SK-N-SH (cell line): ENCODE measurements at regions not wholly inside any gene's neighbourhood (a gene's known extent, or its start where the extent isn't known, plus 50 kb on each side); places are given as distances from the start of the nearest gene placed in this dataset.

ENCODE experiments used
- CTCF ChIA-PET: fragments of 300-600, 350-600 bp; formaldehyde crosslinking; extraction: SDS; loops from one replicate; lab custom pipeline; 2021; lab: Yijun Ruan, JAX
- POLR2A ChIA-PET: fragments of 350-600 bp; sonication (Branson Sonifier 250); formaldehyde crosslinking; extraction: SDS; loops from one replicate; lab custom pipeline; 2020; ENCODE audit warnings: antibody characterized with exemption, inconsistent platforms; lab: Yijun Ruan, JAX
- DNase-seq: peaks from one replicate; pipeline ENCODE4 v3.0.0; 2012
- H2AFZ ChIP-seq: fragments of 200-600 bp; sonication (generic); 2 replicates; pipeline ENCODE4 v1.8.1; 2016; ENCODE audit warnings: antibody characterized with exemption, mild to moderate bottlenecking, low read depth
- H3F3A ChIP-seq: fragments of 200-600 bp; sonication (generic); replicated peaks from 2 replicates; pipeline ENCODE3; 2016; ENCODE audit warnings: antibody characterized with exemption, mild to moderate bottlenecking; ENCODE audit not compliant: insufficient read depth
- H3K27ac ChIP-seq, 2 experiments: fragments of 200-500 bp in 1 of 2; fragments of 200-600 bp in 1 of 2; sonication (Bioruptor generic) in 1 of 2; sonication (generic), shearing (Covaris generic) in 1 of 2; 2 replicates each; pipeline versions ENCODE4 v1.5.1 to v1.6.1; 2014 to 2016; ENCODE audit warnings: low read depth in 2 of 2, inconsistent platforms in 1 of 2, low read length in 1 of 2, mild to moderate bottlenecking in 1 of 2, mixed read lengths in 1 of 2
- H3K27me3 ChIP-seq: fragments of 200-600 bp; sonication (generic), shearing (Covaris generic); 2 replicates; pipeline ENCODE4 v1.6.1; 2016; ENCODE audit warnings: mixed run types; ENCODE audit not compliant: insufficient read depth
- H3K36me3 ChIP-seq, 2 experiments: fragments of 200-500 bp in 1 of 2; fragments of 200-600 bp in 1 of 2; sonication (Bioruptor generic) in 1 of 2; sonication (generic) in 1 of 2; replicated peaks in 1 of 2; 2 replicates each; pipeline versions ENCODE3 to v1.5.1; 2014 to 2016; ENCODE audit warnings: low read length in 1 of 2, mild to moderate bottlenecking in 1 of 2; ENCODE audit not compliant: insufficient read depth in 2 of 2, control insufficient read depth in 1 of 2
- H3K4me1 ChIP-seq, 2 experiments: fragments of 200-500 bp in 1 of 2; fragments of 200-600 bp in 1 of 2; sonication (Bioruptor generic) in 1 of 2; sonication (generic), shearing (Covaris generic) in 1 of 2; 2 replicates each; pipeline versions ENCODE4 v1.5.1 to v1.6.1; 2014 to 2016; ENCODE audit warnings: low read depth in 1 of 2, low read length in 1 of 2, mixed run types in 1 of 2; ENCODE audit not compliant: insufficient read depth in 2 of 2, control insufficient read depth in 1 of 2
- H3K4me2 ChIP-seq: fragments of 200-600 bp; sonication (generic), shearing (Covaris generic); 2 replicates; pipeline ENCODE4 v1.6.1; 2017; ENCODE audit warnings: mixed run types
- H3K4me3 ChIP-seq, 2 experiments: fragments of 200-500 bp in 1 of 2; fragments of 200-600 bp in 1 of 2; sonication (Bioruptor generic) in 1 of 2; sonication (generic), shearing (Covaris generic) in 1 of 2; 2 replicates each; pipeline versions ENCODE4 v1.5.1 to v1.8.1; 2014 to 2016; ENCODE audit warnings: low read depth in 2 of 2, inconsistent platforms in 1 of 2, low read length in 1 of 2, mild to moderate bottlenecking in 1 of 2, mixed read lengths in 1 of 2, moderate library complexity in 1 of 2
- H3K79me2 ChIP-seq: fragments of 200-600 bp; sonication (generic); 2 replicates; pipeline ENCODE4 v1.8.1; 2017; ENCODE audit warnings: mild to moderate bottlenecking; ENCODE audit not compliant: insufficient read depth
- H3K9ac ChIP-seq: fragments of 200-600 bp; sonication (generic); 2 replicates; pipeline ENCODE4 v1.6.1; 2017; ENCODE audit warnings: mixed run types
- H3K9me2 ChIP-seq: fragments of 200-600 bp; sonication (generic); 2 replicates; pipeline ENCODE4 v1.6.1; 2017; ENCODE audit warnings: mixed run types
- H3K9me3 ChIP-seq: fragments of 200-600 bp; sonication (generic); 2 replicates; pipeline ENCODE4 v1.6.1; 2017; ENCODE audit warnings: mixed run types, mild to moderate bottlenecking, moderate library complexity
- H4K20me1 ChIP-seq: fragments of 200-600 bp; sonication (generic); 2 replicates; pipeline ENCODE4 v1.6.1; 2017; ENCODE audit warnings: mild to moderate bottlenecking, mixed run types; ENCODE audit not compliant: insufficient read depth
- CHD2 ChIP-seq: fragments of 150-350 bp; IDR thresholded peaks from 2 replicates; pipeline ENCODE4 v1.6.1; 2018; ENCODE audit warnings: low read length; ENCODE audit not compliant: partially characterized antibody
- CTCF ChIP-seq: fragments of 200-600 bp; sonication (generic); IDR thresholded peaks from 2 replicates; pipeline ENCODE4 v1.6.1; 2017; ENCODE audit warnings: antibody characterized with exemption, mild to moderate bottlenecking, moderate library complexity
- FOSL2 ChIP-seq: IDR thresholded peaks from 2 replicates; pipeline ENCODE4 v1.4.0; 2012; ENCODE audit warnings: low read depth, mild to moderate bottlenecking, moderate library complexity, borderline replicate concordance
- FOXJ3 ChIP-seq: sonication (generic); formaldehyde crosslinking; IDR thresholded peaks from 2 replicates; pipeline ENCODE4 v1.5.1; 2020; ENCODE audit warnings: mild to moderate bottlenecking, missing genetic modification reagents
- GABPA ChIP-seq: IDR thresholded peaks from 2 replicates; pipeline ENCODE4 v1.4.0; 2012; ENCODE audit warnings: low read depth, mild to moderate bottlenecking
- GATA2 ChIP-seq: sonication (generic); formaldehyde crosslinking; IDR thresholded peaks from 2 replicates; pipeline ENCODE4 v1.5.0; 2020; ENCODE audit warnings: mild to moderate bottlenecking, missing genetic modification reagents
- MAX ChIP-seq: IDR thresholded peaks from 2 replicates; pipeline ENCODE4 v1.4.0; 2012; ENCODE audit warnings: low read depth
- MEF2A ChIP-seq: IDR thresholded peaks from 2 replicates; pipeline ENCODE4 v1.4.0; 2012; ENCODE audit warnings: low read depth, borderline replicate concordance
- MXI1 ChIP-seq: IDR thresholded peaks from 2 replicates; pipeline ENCODE4 v1.6.1; 2012; ENCODE audit warnings: mild to moderate bottlenecking, low read depth, low read length, improper control_type of control experiment
- NFIC ChIP-seq: IDR thresholded peaks from 2 replicates; pipeline ENCODE4 v1.4.0; 2012; ENCODE audit warnings: borderline replicate concordance
- NRF1 ChIP-seq: IDR thresholded peaks from 2 replicates; pipeline ENCODE4 v1.6.1; 2012; ENCODE audit warnings: low read depth, mild to moderate bottlenecking, low read length
- POLR2AphosphoS5 ChIP-seq: IDR thresholded peaks from 2 replicates; pipeline ENCODE4 v1.6.1; 2012; ENCODE audit warnings: low read depth, low read length
- RCOR1 ChIP-seq: fragments of 150-350 bp; IDR thresholded peaks from 2 replicates; pipeline ENCODE4 v1.6.1; 2017; ENCODE audit warnings: antibody characterized with exemption, low read length
- RXRA ChIP-seq: IDR thresholded peaks from 2 replicates; pipeline ENCODE4 v1.4.0; 2012; ENCODE audit warnings: low read depth, mild to moderate bottlenecking, borderline replicate concordance
- TCF12 ChIP-seq: IDR thresholded peaks from 2 replicates; pipeline ENCODE4 v1.4.0; 2012
- YY1 ChIP-seq: IDR thresholded peaks from 2 replicates; pipeline ENCODE4 v1.4.0; 2012; ENCODE audit warnings: low read depth, mild to moderate bottlenecking
- ZBTB33 ChIP-seq: IDR thresholded peaks from 2 replicates; pipeline ENCODE4 v1.4.0; 2012; ENCODE audit warnings: low read depth, borderline replicate concordance
- WGBS: methylation state at CpG from one replicate; pipeline ENCODE4 v1.1.6; 2017; ENCODE audit warnings: low lambda C conversion rate; 5-methylcytosine and 5-hydroxymethylcytosine counted together
- TF ChIP-seq, protein P1 (sequence below): IDR thresholded peaks from 2 replicates; pipeline ENCODE4 v1.6.1; 2012; ENCODE audit warnings: mild to moderate bottlenecking, low read depth, low read length, moderate library complexity

GRCh38 chr6:165913676-165914570 lies 250.9 kb upstream of the PDE10A start:
- Histone ChIP-seq H3K79me2 (no peaks in the 10 kb centered on the region), H3K4me1 (no peaks in the 10 kb centered on the region), H3K36me3 (no peaks in the 10 kb centered on the region), H2AFZ (no peak overlapping the region), H4K20me1 (no peaks in the 10 kb centered on the region), H3K4me2 (no peak overlapping the region), H3K27ac (no peak overlapping the region), H3K4me3 (no peak overlapping the region), H3K27me3 (no peaks in the 10 kb centered on the region), H3K9ac (no peak overlapping the region), H3K9me2 (no peaks in the 10 kb centered on the region), H3K9me3 (no peaks in the 10 kb centered on the region), H3F3A (no peaks in the 10 kb centered on the region)
- ChIA-PET POLR2A (no interaction called here), CTCF (interaction anchor here (0.7 to 0.8 kb wide), 2 partner anchors 29 to 115 kb away, joined by 3 read pairs; no protein-coding TSS in a partner anchor)
- 44% methylated on average over 8 of the region's 8 CpGs for WGBS
- no peak for TF ChIP-seq RCOR1
- no peak for TF ChIP-seq FOXJ3
- TF ChIP-seq YY1, result no peak
- no peak for TF ChIP-seq RXRA
- TF ChIP-seq FOSL2, result no peak
- no peak for TF ChIP-seq ZBTB33
- no peak for TF ChIP-seq MEF2A
- no peak for TF ChIP-seq MXI1
- no peak for DNase-seq

- Histone ChIP-seq H3F3A (no peaks in the 10 kb centered on the region), H2AFZ (no peak overlapping the region), H3K9me2 (no peaks in the 10 kb centered on the region), H3K4me1 (no peaks in the 10 kb centered on the region), H3K9ac (no peak overlapping the region), H3K27ac (no peak overlapping the region), H3K4me3 (no peak overlapping the region), H4K20me1 (no peaks in the 10 kb centered on the region), H3K4me2 (no peak overlapping the region), H3K36me3 (no peaks in the 10 kb centered on the region), H3K79me2 (no peaks in the 10 kb centered on the region), H3K9me3 (no peaks in the 10 kb centered on the region), H3K27me3 (no peaks in the 10 kb centered on the region)
- 56% methylated on average over 11 of the region's 11 CpGs for WGBS
- DNase-seq, result no peak
- POLR2A ChIA-PET, result no interaction called here
- CTCF ChIA-PET, result no interaction called here
- TF ChIP-seq GATA2 (CRISPR knock-in tag) (no peak), TCF12 (no peak), NRF1 (no peak), CTCF (no peak), FOSL2 (no peak), POLR2AphosphoS5 (no peak), MEF2A (no peak), MXI1 (no peak), CHD2 (no peak), MAX (no peak), NFIC (no peak), GABPA (no peak)
- TF ChIP-seq, protein P1, sequence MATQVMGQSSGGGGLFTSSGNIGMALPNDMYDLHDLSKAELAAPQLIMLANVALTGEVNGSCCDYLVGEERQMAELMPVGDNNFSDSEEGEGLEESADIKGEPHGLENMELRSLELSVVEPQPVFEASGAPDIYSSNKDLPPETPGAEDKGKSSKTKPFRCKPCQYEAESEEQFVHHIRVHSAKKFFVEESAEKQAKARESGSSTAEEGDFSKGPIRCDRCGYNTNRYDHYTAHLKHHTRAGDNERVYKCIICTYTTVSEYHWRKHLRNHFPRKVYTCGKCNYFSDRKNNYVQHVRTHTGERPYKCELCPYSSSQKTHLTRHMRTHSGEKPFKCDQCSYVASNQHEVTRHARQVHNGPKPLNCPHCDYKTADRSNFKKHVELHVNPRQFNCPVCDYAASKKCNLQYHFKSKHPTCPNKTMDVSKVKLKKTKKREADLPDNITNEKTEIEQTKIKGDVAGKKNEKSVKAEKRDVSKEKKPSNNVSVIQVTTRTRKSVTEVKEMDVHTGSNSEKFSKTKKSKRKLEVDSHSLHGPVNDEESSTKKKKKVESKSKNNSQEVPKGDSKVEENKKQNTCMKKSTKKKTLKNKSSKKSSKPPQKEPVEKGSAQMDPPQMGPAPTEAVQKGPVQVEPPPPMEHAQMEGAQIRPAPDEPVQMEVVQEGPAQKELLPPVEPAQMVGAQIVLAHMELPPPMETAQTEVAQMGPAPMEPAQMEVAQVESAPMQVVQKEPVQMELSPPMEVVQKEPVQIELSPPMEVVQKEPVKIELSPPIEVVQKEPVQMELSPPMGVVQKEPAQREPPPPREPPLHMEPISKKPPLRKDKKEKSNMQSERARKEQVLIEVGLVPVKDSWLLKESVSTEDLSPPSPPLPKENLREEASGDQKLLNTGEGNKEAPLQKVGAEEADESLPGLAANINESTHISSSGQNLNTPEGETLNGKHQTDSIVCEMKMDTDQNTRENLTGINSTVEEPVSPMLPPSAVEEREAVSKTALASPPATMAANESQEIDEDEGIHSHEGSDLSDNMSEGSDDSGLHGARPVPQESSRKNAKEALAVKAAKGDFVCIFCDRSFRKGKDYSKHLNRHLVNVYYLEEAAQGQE, result no peak
These were observed 247.3 kb upstream of the PDE10A start for GRCh38 chr6:165910184-165910966.
